Lower lobe of right lung (tissue), 2 donors: ENCODE measurements at regions not wholly inside any gene's neighbourhood (a gene's known extent, or its start where the extent isn't known, plus 50 kb on each side); places are given as distances from the start of the nearest gene placed in this dataset.

Experiments
- ATAC-seq, 2 donors: fragments of 200-7000 bp; cut with Tn5 transposase; one replicate each; pipeline ENCODE4 v1.9.1; 2020 to 2022; ENCODE audit warnings: mild to moderate bottlenecking in 2 of 2, moderate library complexity in 2 of 2
- DNase-seq: peaks from one replicate; pipeline ENCODE4 v3.0.0-alpha.2; 2020
- H3K27ac ChIP-seq: fragments of 200-600 bp; one replicate; pipeline ENCODE4 v1.8.0; 2022
- H3K27me3 ChIP-seq: fragments of 200-600 bp; one replicate; pipeline ENCODE4 v1.8.0; 2022; ENCODE audit warnings: low read depth
- H3K36me3 ChIP-seq: fragments of 200-600 bp; one replicate; pipeline ENCODE4 v1.8.0; 2022; ENCODE audit warnings: mild to moderate bottlenecking
- H3K4me1 ChIP-seq: fragments of 200-600 bp; one replicate; pipeline ENCODE4 v1.8.0; 2022
- H3K4me3 ChIP-seq: fragments of 200-600 bp; one replicate; pipeline ENCODE4 v1.8.0; 2022; ENCODE audit warnings: mild to moderate bottlenecking
- H3K9me3 ChIP-seq: fragments of 200-600 bp; one replicate; pipeline ENCODE4 v1.8.0; 2022
- CTCF ChIP-seq: fragments of 200-600 bp; IDR thresholded peaks from one replicate; pipeline ENCODE4 v1.8.0; 2022; ENCODE audit warnings: antibody characterized with exemption, mild to moderate bottlenecking
- intact Hi-C: fragments of 100-400 bp; cut with DNase I; formaldehyde crosslinking; loops from one replicate; pipeline ENCODE4 v1.11.0; 2022
- donor health status: DM: no; HTN: yes; CAD: no; lungs with severe emphysema.

- H3K36me3 ChIP-seq = no peaks in the 10 kb centered on the region
- peak overlapping the region; percentile 25 for H3K27ac ChIP-seq
- ATAC-seq (peak; percentile 90 to 96), DNase-seq (no peak)
- H3K4me1 ChIP-seq = peaks cover 8% of the 10 kb centered on the region
- no peak overlapping the region for H3K4me3 ChIP-seq
- H3K27me3 ChIP-seq = no peaks in the 10 kb centered on the region
- H3K9me3 ChIP-seq = no peaks in the 10 kb centered on the region
- TF ChIP-seq CTCF = no peak
- intact Hi-C loops = no loop called here
These were observed 89.8 kb upstream of the UST start for GRCh38 chr6:148657048-148657447.

- Histone ChIP-seq H3K4me1 (peaks cover 8% of the 10 kb centered on the region), H3K9me3 (no peaks in the 10 kb centered on the region), H3K36me3 (no peaks in the 10 kb centered on the region), H3K4me3 (no peak overlapping the region), H3K27me3 (no peaks in the 10 kb centered on the region), H3K27ac (no peak overlapping the region)
- intact Hi-C loops = no loop called here
- ATAC-seq (no peak), DNase-seq (no peak)
- TF ChIP-seq CTCF = no peak
These were observed 88.0 kb upstream of the UST start for GRCh38 chr6:148658681-148659430.

- no peak overlapping the region for H3K4me3 ChIP-seq
- intact Hi-C loops = no loop called here
- no peaks in the 10 kb centered on the region for H3K36me3 ChIP-seq
- no peaks in the 10 kb centered on the region for H3K27me3 ChIP-seq
- DNase-seq (no peak), ATAC-seq (no peak)
- no peaks in the 10 kb centered on the region for H3K4me1 ChIP-seq
- H3K9me3 ChIP-seq = peaks cover 22% of the 10 kb centered on the region
- H3K27ac ChIP-seq = no peak overlapping the region
- no peak for TF ChIP-seq CTCF
These were observed 79.4 kb upstream of the UST start for GRCh38 chr6:148667395-148667794.

- H3K4me1 ChIP-seq = no peaks in the 10 kb centered on the region
- H3K27ac ChIP-seq = no peak overlapping the region
- no peaks in the 10 kb centered on the region for H3K27me3 ChIP-seq
- no peak for TF ChIP-seq CTCF
- H3K4me3 ChIP-seq = no peak overlapping the region
- no peaks in the 10 kb centered on the region for H3K36me3 ChIP-seq
- intact Hi-C loops = no loop called here
- DNase-seq (no peak), ATAC-seq (no peak)
- H3K9me3 ChIP-seq = peaks cover 22% of the 10 kb centered on the region
These were observed 75.7 kb upstream of the UST start for GRCh38 chr6:148671085-148671484.

- ATAC-seq = no peak
- Histone ChIP-seq H3K9me3 (peaks cover 14% of the 10 kb centered on the region), H3K36me3 (no peaks in the 10 kb centered on the region), H3K4me1 (no peaks in the 10 kb centered on the region), H3K4me3 (no peak overlapping the region), H3K27me3 (no peaks in the 10 kb centered on the region), H3K27ac (no peak overlapping the region)
- intact Hi-C loops = no loop called here
- no peak for TF ChIP-seq CTCF
- DNase-seq = no peak
These were observed 74.9 kb upstream of the UST start for GRCh38 chr6:148671952-148672351.
